RWPE2 (cell line): ENCODE measurements at regions not wholly inside any gene's neighbourhood (a gene's known extent, or its start where the extent isn't known, plus 50 kb on each side); places are given as distances from the start of the nearest gene placed in this dataset.

ENCODE experiments used
- ATAC-seq: fragments of 200-7000 bp; cut with Tn5 transposase; 3 replicates; pipeline ENCODE4 v1.9.1; 2021; ENCODE audit warnings: low read depth
- DNase-seq: peaks from one replicate; pipeline ENCODE4 v3.0.0-alpha.2; 2020; ENCODE audit warnings: low spot score
- H3K27ac ChIP-seq: fragments of 450-650 bp; 2 replicates; pipeline ENCODE4 v1.5.1; 2017; ENCODE audit warnings: mild to moderate bottlenecking; ENCODE audit not compliant: poor library complexity, severe bottlenecking
- H3K27me3 ChIP-seq: fragments of 250-450 bp; sonication (Bioruptor Pico); 2 replicates; pipeline ENCODE4 v1.5.1; 2021; ENCODE audit warnings: mild to moderate bottlenecking, moderate library complexity; ENCODE audit not compliant: insufficient read depth, poor library complexity, severe bottlenecking
- H3K36me3 ChIP-seq: fragments of 250-450 bp; sonication (Bioruptor Pico); 2 replicates; pipeline ENCODE4 v1.5.1; 2020; ENCODE audit warnings: low read depth, mild to moderate bottlenecking, moderate library complexity
- H3K4me1 ChIP-seq: fragments of 250-450 bp; sonication (Bioruptor Pico); 2 replicates; pipeline ENCODE4 v1.5.1; 2021; ENCODE audit warnings: mild to moderate bottlenecking, moderate library complexity; ENCODE audit not compliant: insufficient read depth, poor library complexity, severe bottlenecking
- H3K4me3 ChIP-seq: fragments of 250-450 bp; sonication (Bioruptor Pico); 2 replicates; pipeline ENCODE4 v1.5.1; 2021; ENCODE audit warnings: mild to moderate bottlenecking, moderate library complexity; ENCODE audit not compliant: severe bottlenecking
- H3K9me3 ChIP-seq: fragments of 250-450 bp; sonication (Bioruptor Pico); 2 replicates; pipeline ENCODE4 v1.5.1; 2021; ENCODE audit warnings: mild to moderate bottlenecking, moderate library complexity; ENCODE audit not compliant: severe bottlenecking
- CTCF ChIP-seq: fragments of 450-650 bp; IDR thresholded peaks from one replicate; pipeline ENCODE4 v1.5.1; 2017; ENCODE audit warnings: mild to moderate bottlenecking, moderate library complexity; ENCODE audit not compliant: poor library complexity, severe bottlenecking

- Histone ChIP-seq H3K9me3 (no peaks in the 10 kb centered on the region), H3K27me3 (no peaks in the 10 kb centered on the region), H3K27ac (no peak overlapping the region), H3K36me3 (no peaks in the 10 kb centered on the region), H3K4me1 (no peaks in the 10 kb centered on the region), H3K4me3 (no peak overlapping the region)
- no peak for ATAC-seq
- no peak for TF ChIP-seq CTCF
- no peak for DNase-seq
These were observed 174.4 kb upstream of the CMC1 start for GRCh38 chr3:28067014-28067413.

DNA sequence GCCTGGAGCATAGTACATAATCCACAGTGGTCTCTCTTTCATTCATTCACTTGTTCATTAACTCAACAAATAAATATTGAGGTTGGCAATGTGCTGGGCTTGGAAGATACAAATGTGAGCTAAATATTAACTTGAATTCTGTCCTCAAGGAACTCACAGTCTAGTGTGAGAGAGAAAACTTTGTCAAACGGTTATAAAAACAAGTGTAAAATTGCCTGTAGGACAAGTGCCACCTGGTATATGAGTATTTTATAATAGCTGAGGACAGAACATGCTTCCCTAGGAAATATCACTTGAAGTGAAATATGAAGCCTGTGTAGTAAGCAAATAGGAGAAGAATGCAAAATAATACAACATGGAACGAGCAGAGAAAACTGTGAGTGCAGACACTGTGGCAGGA is 173.1 kb upstream of the CMC1 start:
- Histone ChIP-seq H3K27me3 (no peaks in the 10 kb centered on the region), H3K27ac (no peak overlapping the region), H3K9me3 (no peaks in the 10 kb centered on the region), H3K4me1 (no peaks in the 10 kb centered on the region), H3K36me3 (no peaks in the 10 kb centered on the region), H3K4me3 (no peak overlapping the region)
- ATAC-seq (no peak), DNase-seq (no peak)
- no peak for TF ChIP-seq CTCF

DNA sequence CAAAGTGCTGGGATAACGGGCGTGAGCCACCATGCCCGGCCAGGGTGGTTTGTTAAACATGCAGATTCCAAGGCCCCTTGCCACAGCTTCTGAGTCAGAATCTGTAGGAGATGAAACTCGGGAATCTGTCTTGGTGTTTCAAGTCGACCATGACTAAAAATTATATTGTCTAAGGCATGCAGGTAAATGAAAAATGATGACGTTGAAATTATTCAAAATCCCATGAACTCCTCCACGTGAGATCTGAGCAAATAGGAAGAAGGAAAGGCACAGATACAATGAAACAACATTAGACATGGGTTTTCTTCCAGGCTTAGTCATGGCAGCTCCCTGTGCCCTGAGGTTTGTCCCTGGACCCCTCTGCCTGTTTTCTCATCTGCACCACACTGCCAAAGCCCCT is 172.0 kb upstream of the CMC1 start:
- DNase-seq (no peak), ATAC-seq (no peak)
- no peak for TF ChIP-seq CTCF
- Histone ChIP-seq H3K27me3 (no peaks in the 10 kb centered on the region), H3K36me3 (no peaks in the 10 kb centered on the region), H3K27ac (no peak overlapping the region), H3K9me3 (no peaks in the 10 kb centered on the region), H3K4me3 (no peak overlapping the region), H3K4me1 (no peaks in the 10 kb centered on the region)

DNA sequence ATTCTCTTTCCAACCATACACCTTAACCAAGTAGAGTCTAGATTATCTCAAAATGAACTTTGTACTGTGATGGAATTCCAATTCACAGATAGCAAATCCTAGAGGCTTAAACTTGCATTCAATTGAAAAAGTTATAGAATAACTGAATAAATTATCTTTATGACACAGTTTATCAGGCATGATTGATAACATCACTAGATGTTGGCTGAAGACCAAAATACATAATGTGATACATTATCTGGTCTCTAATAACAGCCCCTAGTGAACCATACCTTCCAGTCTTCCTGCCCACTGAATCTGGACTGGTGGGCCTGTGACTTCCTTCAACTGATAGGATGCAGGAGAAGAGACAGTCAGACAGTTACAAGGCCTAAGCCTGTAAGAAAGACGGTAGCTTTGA is 165.2 kb upstream of the CMC1 start:
- ATAC-seq = no peak
- Histone ChIP-seq H3K4me3 (no peak overlapping the region), H3K9me3 (no peaks in the 10 kb centered on the region), H3K27me3 (no peaks in the 10 kb centered on the region), H3K36me3 (no peaks in the 10 kb centered on the region), H3K4me1 (no peaks in the 10 kb centered on the region), H3K27ac (no peak overlapping the region)
- no peak for DNase-seq
- TF ChIP-seq CTCF = no peak

GRCh38 chr3:28077572-28077971 is 163.8 kb upstream of the CMC1 start:
- Histone ChIP-seq H3K9me3 (no peaks in the 10 kb centered on the region), H3K4me3 (no peak overlapping the region)

More at GRCh38 chr3:28077572-28077971, 163.8 kb upstream of the CMC1 start:
- H3K27me3 ChIP-seq = no peaks in the 10 kb centered on the region
- no peaks in the 10 kb centered on the region for H3K36me3 ChIP-seq
- TF ChIP-seq CTCF = no peak
- H3K4me1 ChIP-seq = no peaks in the 10 kb centered on the region
- ATAC-seq (0 out of 3 replicates have a peak, but pooled peaks have one; percentile 38), DNase-seq (no peak)
- no peak overlapping the region for H3K27ac ChIP-seq
